Vagina (tissue), 2 donors: ENCODE measurements at regions not wholly inside any gene's neighbourhood (a gene's known extent, or its start where the extent isn't known, plus 50 kb on each side); places are given as distances from the start of the nearest gene placed in this dataset.

ENCODE experiments used
- DNase-seq, 2 donors: peaks; one replicate each; pipeline ENCODE4 v3.0.0-alpha.2; 2017; ENCODE audit errors: extremely low spot score in 2 of 2
- H3K27ac ChIP-seq: fragments of 200-600 bp; sonication (generic); one replicate; pipeline ENCODE4 v1.5.1; 2019
- H3K27me3 ChIP-seq: fragments of 200-600 bp; sonication (generic); one replicate; pipeline ENCODE4 v1.5.1; 2019
- H3K36me3 ChIP-seq, 2 donors: fragments of 200-600 bp; sonication (generic); one replicate each; pipeline ENCODE4 v1.5.1; 2017 to 2019
- H3K4me1 ChIP-seq: fragments of 200-600 bp; sonication (generic); one replicate; pipeline ENCODE4 v1.5.1; 2019
- H3K4me3 ChIP-seq, 2 donors: fragments of 200-600 bp; sonication (generic); 1 replicate in 1 of 2; 2 replicates in 1 of 2; pipeline ENCODE4 v1.5.1; 2016 to 2019
- H3K9me3 ChIP-seq: fragments of 200-600 bp; sonication (generic); one replicate; pipeline ENCODE4 v1.5.1; 2019
- POLR2A ChIP-seq, 2 donors: fragments of 450-650 bp; IDR thresholded peaks; one replicate each; pipeline ENCODE4 v1.6.1; 2017; ENCODE audit warnings: antibody characterized with exemption in 2 of 2, mild to moderate bottlenecking in 2 of 2, moderate library complexity in 2 of 2
- POLR2AphosphoS5 ChIP-seq, 2 donors: sonication (generic); formaldehyde crosslinking; IDR thresholded peaks; one replicate each; pipeline ENCODE4 v1.9.0; 2017; ENCODE audit warnings: antibody characterized with exemption in 2 of 2, mild to moderate bottlenecking in 2 of 2, low read depth in 1 of 2; ENCODE audit not compliant: insufficient read depth in 1 of 2
- intact Hi-C: fragments of 100-400 bp; cut with DNase I; formaldehyde crosslinking; loops from one replicate; pipeline ENCODE4 v1.15.1; 2023
- TF ChIP-seq, protein P1 (sequence below), 3 experiments: fragments of 450-650 bp in 2 of 3; fragments of 200-600 bp in 1 of 3; sonication (generic) in 1 of 3; IDR thresholded peaks; one replicate each; pipeline ENCODE4 v1.5.1; 2017 to 2019; ENCODE audit warnings: antibody characterized with exemption in 3 of 3, mild to moderate bottlenecking in 2 of 3, moderate library complexity in 2 of 3

DNA sequence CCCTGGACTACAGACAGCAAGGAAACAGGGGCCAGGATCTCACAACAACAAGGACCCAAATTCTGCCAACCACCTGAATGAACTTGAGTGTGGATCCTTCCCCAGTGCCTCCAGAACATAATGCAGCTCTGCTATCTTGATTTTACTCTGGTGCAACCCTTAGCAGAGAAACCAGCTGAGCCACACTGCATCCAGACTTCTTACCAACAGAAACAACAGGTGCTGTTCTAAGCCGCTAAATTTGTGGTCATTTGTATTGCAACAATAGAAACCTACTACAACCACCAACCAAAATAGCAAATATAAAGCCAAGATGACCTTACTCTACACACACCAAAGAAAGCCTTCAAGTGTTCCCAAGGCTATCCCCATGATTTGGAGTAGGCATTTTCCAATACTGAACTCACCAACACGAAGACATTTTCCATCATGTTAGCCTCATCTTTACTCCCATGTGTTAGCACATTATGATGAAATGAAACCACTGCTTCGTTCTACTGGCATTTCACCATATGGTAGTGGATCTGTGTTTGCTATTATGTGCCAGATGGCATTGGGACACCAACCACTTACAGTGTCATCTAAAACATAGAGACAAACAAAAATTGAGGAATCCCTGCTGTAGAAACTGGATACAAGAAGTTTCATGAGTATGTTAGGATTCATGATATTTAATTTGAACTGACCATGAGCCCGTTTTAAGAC lies 249.8 kb upstream of the ID4 start:
- intact Hi-C loops = no loop called here
- no peak for DNase-seq
- Histone ChIP-seq H3K36me3 (no peaks in the 10 kb centered on the region), H3K9me3 (no peaks in the 10 kb centered on the region), H3K27ac (no peak overlapping the region), H3K4me3 (no peak overlapping the region), H3K4me1 (no peaks in the 10 kb centered on the region), H3K27me3 (no peaks in the 10 kb centered on the region)
- no peak for TF ChIP-seq POLR2A (IDR thresholded peaks at IDR 0.05)

DNA sequence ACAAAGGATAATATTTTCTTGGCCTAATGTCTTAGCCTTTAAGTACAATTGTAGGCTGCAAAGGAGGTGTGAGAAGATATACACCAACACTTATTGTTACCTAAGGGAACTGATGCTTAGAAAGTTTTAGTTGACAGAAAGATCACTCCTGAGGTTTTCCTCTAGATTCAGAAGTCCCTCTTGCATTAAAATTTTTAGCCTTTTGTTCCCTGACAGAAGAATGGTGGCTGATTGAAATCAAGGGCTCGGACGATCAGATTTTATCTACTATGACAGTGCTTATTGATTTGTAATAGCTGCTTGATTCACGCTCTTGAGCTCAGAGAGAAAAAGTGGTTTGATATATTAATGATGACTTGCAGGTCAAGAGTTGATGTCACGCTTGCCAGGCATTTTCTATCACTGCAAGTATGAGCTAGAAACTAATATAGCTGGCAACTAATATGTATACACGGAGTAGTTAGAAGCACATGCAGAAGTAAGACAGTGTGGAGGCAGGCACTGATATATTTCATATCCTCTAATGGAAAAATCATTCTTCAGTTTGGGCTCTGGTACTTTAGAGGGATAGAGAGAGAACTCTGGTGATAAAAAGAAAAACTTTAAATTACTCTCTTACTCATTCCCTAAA lies 246.6 kb upstream of the ID4 start:
- Histone ChIP-seq H3K9me3 (no peaks in the 10 kb centered on the region), H3K27me3 (no peaks in the 10 kb centered on the region), H3K4me3 (no peak overlapping the region), H3K27ac (no peak overlapping the region), H3K4me1 (no peaks in the 10 kb centered on the region), H3K36me3 (no peaks in the 10 kb centered on the region)
- intact Hi-C loops = no loop called here
- no peak for TF ChIP-seq POLR2A (IDR thresholded peaks at IDR 0.05)
- TF ChIP-seq POLR2AphosphoS5 (IDR thresholded peaks at IDR 0.05; ENCODE audit: insufficient read depth in 1 of 2, low read depth in 1 of 2) = no peak
- TF ChIP-seq, protein P1, sequence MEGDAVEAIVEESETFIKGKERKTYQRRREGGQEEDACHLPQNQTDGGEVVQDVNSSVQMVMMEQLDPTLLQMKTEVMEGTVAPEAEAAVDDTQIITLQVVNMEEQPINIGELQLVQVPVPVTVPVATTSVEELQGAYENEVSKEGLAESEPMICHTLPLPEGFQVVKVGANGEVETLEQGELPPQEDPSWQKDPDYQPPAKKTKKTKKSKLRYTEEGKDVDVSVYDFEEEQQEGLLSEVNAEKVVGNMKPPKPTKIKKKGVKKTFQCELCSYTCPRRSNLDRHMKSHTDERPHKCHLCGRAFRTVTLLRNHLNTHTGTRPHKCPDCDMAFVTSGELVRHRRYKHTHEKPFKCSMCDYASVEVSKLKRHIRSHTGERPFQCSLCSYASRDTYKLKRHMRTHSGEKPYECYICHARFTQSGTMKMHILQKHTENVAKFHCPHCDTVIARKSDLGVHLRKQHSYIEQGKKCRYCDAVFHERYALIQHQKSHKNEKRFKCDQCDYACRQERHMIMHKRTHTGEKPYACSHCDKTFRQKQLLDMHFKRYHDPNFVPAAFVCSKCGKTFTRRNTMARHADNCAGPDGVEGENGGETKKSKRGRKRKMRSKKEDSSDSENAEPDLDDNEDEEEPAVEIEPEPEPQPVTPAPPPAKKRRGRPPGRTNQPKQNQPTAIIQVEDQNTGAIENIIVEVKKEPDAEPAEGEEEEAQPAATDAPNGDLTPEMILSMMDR (IDR thresholded peaks at IDR 0.05) = no peak
- no peak for DNase-seq

DNA sequence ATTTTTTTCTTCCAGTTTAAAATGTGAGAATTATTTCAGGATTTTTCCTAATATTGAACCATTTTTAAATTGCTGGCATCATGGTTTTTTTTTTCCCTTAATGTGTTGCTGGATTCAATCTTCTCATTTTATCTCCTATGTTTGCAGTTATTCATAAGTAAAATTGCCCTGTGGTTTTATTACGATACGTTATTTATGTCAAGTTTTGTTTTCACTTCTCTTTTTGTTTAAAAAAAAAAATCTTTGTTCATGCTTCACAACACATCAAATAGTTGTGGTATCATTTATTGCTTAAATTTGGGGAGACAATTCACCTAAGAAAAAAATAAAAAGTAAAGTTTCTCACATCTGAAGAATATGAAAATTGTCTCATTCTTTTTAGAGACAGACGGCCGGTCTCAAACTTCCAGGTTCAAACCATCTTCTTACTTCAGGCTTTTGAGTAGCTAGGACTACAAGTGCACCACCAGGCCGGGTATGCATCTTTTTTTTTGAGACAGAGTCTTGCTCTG lies 239.3 kb upstream of the ID4 start:
- H3K36me3 ChIP-seq = no peaks in the 10 kb centered on the region
- no peak overlapping the region for H3K4me3 ChIP-seq
- H3K27ac ChIP-seq = no peak overlapping the region
- DNase-seq = no peak
- H3K27me3 ChIP-seq = no peaks in the 10 kb centered on the region
- H3K9me3 ChIP-seq = no peaks in the 10 kb centered on the region
- no peaks in the 10 kb centered on the region for H3K4me1 ChIP-seq
- intact Hi-C loops = no loop called here
- TF ChIP-seq, protein P1 (IDR thresholded peaks at IDR 0.05) = no peak
- TF ChIP-seq POLR2A (IDR thresholded peaks at IDR 0.05) = no peak
- no peak for TF ChIP-seq POLR2AphosphoS5 (IDR thresholded peaks at IDR 0.05; ENCODE audit: insufficient read depth in 1 of 2, low read depth in 1 of 2)

DNA sequence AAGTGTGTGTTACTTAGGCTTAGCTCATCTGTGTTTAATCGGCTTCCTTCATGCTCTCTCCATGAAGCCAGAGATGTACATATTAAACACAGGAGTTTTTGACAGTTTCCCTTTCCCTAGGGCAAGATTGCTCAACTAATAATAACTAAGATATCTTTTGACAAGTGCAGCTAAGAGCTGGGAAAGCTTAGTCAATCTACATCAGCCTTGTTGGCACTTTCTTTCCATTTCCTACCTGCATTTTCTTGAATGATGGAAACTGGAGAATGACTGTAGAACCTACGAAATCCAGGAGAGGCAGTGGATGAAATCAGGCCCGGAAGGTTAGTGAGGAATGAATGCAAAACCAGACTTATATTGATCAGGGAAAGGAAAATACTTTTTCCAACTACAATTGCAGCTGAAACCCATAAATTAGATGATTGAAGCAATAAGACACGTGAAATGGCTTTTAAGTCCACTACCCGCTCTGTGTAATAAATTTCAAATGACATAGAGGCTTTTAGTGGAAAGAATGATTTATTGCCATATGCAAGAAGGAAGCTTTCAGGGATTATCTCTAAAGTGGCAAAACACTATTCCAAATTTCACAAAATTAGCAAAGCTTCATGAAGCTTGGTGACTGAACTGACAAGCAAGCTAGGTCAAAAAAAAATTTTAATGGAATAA lies 237.2 kb upstream of the ID4 start:
- TF ChIP-seq, protein P1 (IDR thresholded peaks at IDR 0.05) = no peak
- TF ChIP-seq POLR2AphosphoS5 (IDR thresholded peaks at IDR 0.05; ENCODE audit: insufficient read depth in 1 of 2, low read depth in 1 of 2) = no peak
- TF ChIP-seq POLR2A (IDR thresholded peaks at IDR 0.05) = no peak

DNA sequence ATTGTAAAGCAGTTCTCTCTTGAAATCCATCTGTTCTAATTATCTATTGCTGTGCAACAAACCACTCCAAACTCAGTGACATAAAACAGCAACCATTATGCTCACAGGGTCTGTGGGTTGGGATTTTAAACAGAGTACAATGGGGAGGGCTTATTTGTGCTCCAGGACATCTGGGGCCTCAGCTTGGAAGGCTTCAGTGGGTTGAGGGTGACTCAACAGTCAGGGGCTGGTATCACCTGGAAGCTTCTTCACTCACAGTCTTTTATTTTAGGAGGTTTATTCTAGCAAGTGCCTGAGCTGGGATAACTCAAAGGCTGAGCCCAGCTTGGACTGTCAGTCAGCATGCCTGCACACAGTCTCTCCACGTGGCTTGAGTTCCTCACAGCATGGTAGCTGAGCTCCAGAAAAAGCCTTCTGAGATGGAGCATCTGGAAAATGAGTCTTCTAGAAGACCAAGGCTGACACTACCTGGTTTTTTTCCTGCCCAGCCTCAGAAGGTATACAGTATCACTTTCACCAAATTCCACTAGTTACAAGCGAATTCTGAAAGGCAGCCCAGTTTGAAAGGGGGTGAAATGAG lies 234.6 kb upstream of the ID4 start:
- no peak for DNase-seq
- peaks cover 7% of the 10 kb centered on the region for H3K4me1 ChIP-seq
- TF ChIP-seq, protein P1 (IDR thresholded peaks at IDR 0.05) = no peak

More for the DNA sequence above, 237.2 kb upstream of the ID4 start:
- Histone ChIP-seq H3K36me3 (no peaks in the 10 kb centered on the region), H3K27ac (no peak overlapping the region), H3K9me3 (no peaks in the 10 kb centered on the region), H3K4me1 (peaks cover 7% of the 10 kb centered on the region), H3K4me3 (no peak overlapping the region), H3K27me3 (no peaks in the 10 kb centered on the region)
- intact Hi-C loops = no loop called here
- DNase-seq = no peak

More for the DNA sequence above, 234.6 kb upstream of the ID4 start:
- Histone ChIP-seq H3K27me3 (no peaks in the 10 kb centered on the region), H3K4me3 (no peak overlapping the region), H3K9me3 (no peaks in the 10 kb centered on the region), H3K27ac (no peak overlapping the region), H3K36me3 (no peaks in the 10 kb centered on the region)
- intact Hi-C loops = no loop called here
